OCI-LY3 (cell line): ENCODE measurements at regions not wholly inside any gene's neighbourhood (a gene's known extent, or its start where the extent isn't known, plus 50 kb on each side); places are given as distances from the start of the nearest gene placed in this dataset.

Source experiments
- EZH2phosphoT487 ChIP-seq: fragments of 200-600 bp; shearing (Covaris generic); IDR thresholded peaks from 2 replicates; pipeline ENCODE4 v1.6.1; 2018; ENCODE audit warnings: antibody characterized with exemption, mixed run types, low read depth
- TF ChIP-seq, protein P1 (sequence below): fragments of 200-600, 300-600 bp; sonication (generic); IDR thresholded peaks from 2 replicates; pipeline ENCODE4 v1.5.1; 2014; ENCODE audit warnings: antibody characterized with exemption, low read length, low read depth

DNA sequence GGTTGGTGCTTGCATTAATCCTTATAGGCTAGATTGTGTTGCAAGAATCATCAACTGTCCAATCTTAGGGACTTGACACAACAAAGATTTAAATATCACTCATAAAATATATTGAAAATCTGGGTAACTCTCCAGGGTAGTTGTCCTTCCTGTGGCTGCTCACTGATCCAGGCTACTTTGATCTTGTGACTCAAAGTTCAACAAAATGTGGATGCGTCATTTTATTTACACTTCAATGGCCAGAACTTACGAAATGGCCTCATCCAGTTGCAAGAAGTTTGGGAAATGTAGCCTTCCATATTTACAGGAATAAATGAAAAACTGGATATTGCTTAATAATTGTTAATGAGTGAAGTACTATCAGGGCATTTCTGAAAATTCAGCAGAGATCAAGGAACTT lies 235.5 kb upstream of the ACTBL2 start:
- TF ChIP-seq, protein P1, sequence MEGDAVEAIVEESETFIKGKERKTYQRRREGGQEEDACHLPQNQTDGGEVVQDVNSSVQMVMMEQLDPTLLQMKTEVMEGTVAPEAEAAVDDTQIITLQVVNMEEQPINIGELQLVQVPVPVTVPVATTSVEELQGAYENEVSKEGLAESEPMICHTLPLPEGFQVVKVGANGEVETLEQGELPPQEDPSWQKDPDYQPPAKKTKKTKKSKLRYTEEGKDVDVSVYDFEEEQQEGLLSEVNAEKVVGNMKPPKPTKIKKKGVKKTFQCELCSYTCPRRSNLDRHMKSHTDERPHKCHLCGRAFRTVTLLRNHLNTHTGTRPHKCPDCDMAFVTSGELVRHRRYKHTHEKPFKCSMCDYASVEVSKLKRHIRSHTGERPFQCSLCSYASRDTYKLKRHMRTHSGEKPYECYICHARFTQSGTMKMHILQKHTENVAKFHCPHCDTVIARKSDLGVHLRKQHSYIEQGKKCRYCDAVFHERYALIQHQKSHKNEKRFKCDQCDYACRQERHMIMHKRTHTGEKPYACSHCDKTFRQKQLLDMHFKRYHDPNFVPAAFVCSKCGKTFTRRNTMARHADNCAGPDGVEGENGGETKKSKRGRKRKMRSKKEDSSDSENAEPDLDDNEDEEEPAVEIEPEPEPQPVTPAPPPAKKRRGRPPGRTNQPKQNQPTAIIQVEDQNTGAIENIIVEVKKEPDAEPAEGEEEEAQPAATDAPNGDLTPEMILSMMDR: no peak
- no peak for TF ChIP-seq EZH2phosphoT487
